ENCODE measurements at regions not wholly inside any gene's neighbourhood (a gene's known extent, or its start where the extent isn't known, plus 50 kb on each side); places are given as distances from the start of the nearest gene placed in this dataset.

GRCh38 chr14:25484906-25485305, 435.0 kb upstream of the STXBP6 start:
- TF ChIP-seq POLR2AphosphoS5 (IDR thresholded peaks at IDR 0.05) (no peak), CTCF (IDR thresholded peaks at IDR 0.05) (no peak), POLR2A (IDR thresholded peaks at IDR 0.05) (no peak)

Data from prostate gland (tissue), 2 donors.